ENCODE measurements at regions not wholly inside any gene's neighbourhood (a gene's known extent, or its start where the extent isn't known, plus 50 kb on each side); places are given as distances from the start of the nearest gene placed in this dataset.

- Histone ChIP-seq H3K9me3 (replicated peaks; ENCODE audit: control insufficient read depth, insufficient read depth, low read length) (no peaks in the 10 kb centered on the region), H3K4me2 (ENCODE audit: insufficient read depth, low read length) (peak overlapping the region; percentile 67), H4K20me1 (replicated peaks; ENCODE audit: control insufficient read depth, extremely low read depth, insufficient read depth, low read length) (no peaks in the 10 kb centered on the region), H3K9me1 (replicated peaks; ENCODE audit: control insufficient read depth, extremely low read depth, insufficient read depth, low read length) (no peaks in the 10 kb centered on the region), H3K27ac (ENCODE audit: insufficient read depth, low read depth, low read length) (no peak overlapping the region), H3K4me3 (replicated peaks in 1 of 3; ENCODE audit: insufficient read depth in 1 of 3, low read depth in 1 of 3, low read length in 3 of 3) (no peak overlapping the region), H3K27me3 (ENCODE audit: control insufficient read depth in 2 of 2, insufficient read depth in 2 of 2, low read length in 2 of 2) (no peaks in the 10 kb centered on the region), H3K79me2 (ENCODE audit: control insufficient read depth, insufficient read depth, low read length) (no peaks in the 10 kb centered on the region), H3K4me1 (ENCODE audit: control insufficient read depth, extremely low read depth, insufficient read depth, low read length) (peaks cover 37% of the 10 kb centered on the region), H3K36me3 (ENCODE audit: control insufficient read depth in 2 of 2, extremely low read depth in 1 of 2, insufficient read depth in 2 of 2, low read length in 2 of 2) (no peaks in the 10 kb centered on the region), H3K9ac (replicated peaks; ENCODE audit: extremely low read depth, insufficient read depth, low read length) (no peak overlapping the region), H2AFZ (ENCODE audit: low read depth, low read length) (no peak overlapping the region)
- dilution Hi-C loops (cut with MboI; ENCODE audit: extremely low pct_ligation_motif_present, low sequenced_read_pairs) (no loop called here), intact Hi-C loops (cut with micrococcal nuclease) (loop anchor here (2.0 kb wide), 1 partner anchor 54 kb away; no protein-coding TSS in a partner anchor)
- ChIA-PET CTCF (interaction anchor here (1.1 to 1.5 kb wide), 3 partner anchors 9 to 292 kb away, joined by 3 to 4 read pairs (median 3); partner anchors contain the start of gene ELL2), POLR2A (interaction anchor here (0.6 kb wide), 1 partner anchor 384 kb away, joined by 3 read pairs; no protein-coding TSS in a partner anchor)
- no peak for DNase-seq (ENCODE audit: low read depth, low spot score)
- TF ChIP-seq POLR2AphosphoS5 (IDR thresholded peaks at IDR 0.05; ENCODE audit: insufficient read depth, low read depth, low read length) (no peak), FOS (IDR thresholded peaks at IDR 0.05; ENCODE audit: borderline replicate concordance, insufficient read depth, low read length) (no peak), POLR2A (IDR thresholded peaks at IDR 0.05; ENCODE audit: low read depth, low read length) (no peak), JUN (IDR thresholded peaks at IDR 0.05; ENCODE audit: borderline replicate concordance, insufficient read depth, insufficient read length, low read depth) (no peak), GATA2 (IDR thresholded peaks at IDR 0.05; ENCODE audit: insufficient read depth, insufficient read length, low read depth, low read length) (no peak), EZH2 (IDR thresholded peaks at IDR 0.05; ENCODE audit: borderline replicate concordance, low read depth, low read length, severe bottlenecking) (no peak)
- FAIRE-seq = no peak
- BruUV-seq (replicated peaks) = no TSS peak
These were observed 179.9 kb downstream of the PCSK1 start for GRCh38 chr5:96253140-96253539.

- DNase-seq (ENCODE audit: low read depth, low spot score) (peak; percentile 26), FAIRE-seq (peak; percentile 63)
- CTCF ChIA-PET = interaction anchor here (1.1 to 1.5 kb wide), 3 partner anchors 9 to 291 kb away, joined by 3 to 4 read pairs (median 3); partner anchors contain the start of gene ELL2
- Histone ChIP-seq H3K4me1 (ENCODE audit: control insufficient read depth, extremely low read depth, insufficient read depth, low read length) (peaks cover 37% of the 10 kb centered on the region), H3K9me1 (replicated peaks; ENCODE audit: control insufficient read depth, extremely low read depth, insufficient read depth, low read length) (no peaks in the 10 kb centered on the region), H3K36me3 (ENCODE audit: control insufficient read depth in 2 of 2, extremely low read depth in 1 of 2, insufficient read depth in 2 of 2, low read length in 2 of 2) (no peaks in the 10 kb centered on the region), H2AFZ (ENCODE audit: low read depth, low read length) (no peak overlapping the region), H3K4me2 (ENCODE audit: insufficient read depth, low read length) (peak overlapping the region; percentile 67), H3K9me3 (replicated peaks; ENCODE audit: control insufficient read depth, insufficient read depth, low read length) (no peaks in the 10 kb centered on the region), H3K27ac (ENCODE audit: insufficient read depth, low read depth, low read length) (no peak overlapping the region), H3K27me3 (ENCODE audit: control insufficient read depth in 2 of 2, insufficient read depth in 2 of 2, low read length in 2 of 2) (no peaks in the 10 kb centered on the region), H3K79me2 (ENCODE audit: control insufficient read depth, insufficient read depth, low read length) (no peaks in the 10 kb centered on the region), H3K4me3 (replicated peaks in 1 of 3; ENCODE audit: insufficient read depth in 1 of 3, low read depth in 1 of 3, low read length in 3 of 3) (no peak overlapping the region), H4K20me1 (replicated peaks; ENCODE audit: control insufficient read depth, extremely low read depth, insufficient read depth, low read length) (no peaks in the 10 kb centered on the region), H3K9ac (replicated peaks; ENCODE audit: extremely low read depth, insufficient read depth, low read length) (no peak overlapping the region)
- no TSS peak for BruUV-seq (replicated peaks)
- TF ChIP-seq GATA2 (IDR thresholded peaks at IDR 0.05; ENCODE audit: insufficient read depth, insufficient read length, low read depth, low read length) = peak; percentile 68
- TF ChIP-seq EZH2 (IDR thresholded peaks at IDR 0.05; ENCODE audit: borderline replicate concordance, low read depth, low read length, severe bottlenecking) = no peak
- dilution Hi-C loops (cut with MboI; ENCODE audit: extremely low pct_ligation_motif_present, low sequenced_read_pairs) = no loop called here
- intact Hi-C loops (cut with micrococcal nuclease) = loop anchor here (2.0 kb wide), 1 partner anchor 54 kb away; no protein-coding TSS in a partner anchor
- POLR2A ChIA-PET = no interaction called here
These were observed 180.5 kb downstream of the PCSK1 start for GRCh38 chr5:96252596-96252995.
